GM19372 (cell line): ENCODE measurements at regions not wholly inside any gene's neighbourhood (a gene's known extent, or its start where the extent isn't known, plus 50 kb on each side); places are given as distances from the start of the nearest gene placed in this dataset.
"Not testable (repeated sequence)": the region's sequence is repeated elsewhere in the genome, so short reads cannot be mapped to it uniquely, and the experiment has no call there.

Experiments used
- ATAC-seq: cut with Tn5 transposase; IDR thresholded peaks from one replicate; pipeline ENCODE4 v1.9.1; 2021; ENCODE audit warnings: mild to moderate bottlenecking, low read depth, moderate library complexity; ENCODE audit not compliant: unreplicated experiment

GRCh38 chrX:43188296-43188695, 410.3 kb upstream of the PPP1R2C start:
- ATAC-seq: no peak

- no peak for ATAC-seq
These were observed 433.6 kb upstream of the PPP1R2C start for GRCh38 chrX:43211570-43211969.

GRCh38 chrX:43218198-43218597, 437.9 kb upstream of the MAOA start:
- ATAC-seq: no peak

GRCh38 chrX:43224496-43224895, 431.6 kb upstream of the MAOA start:
- no peak for ATAC-seq

GRCh38 chrX:43225626-43226328, 430.3 kb upstream of the MAOA start:
- ATAC-seq: no peak

GRCh38 chrX:43238461-43238945, 417.6 kb upstream of the MAOA start:
- no peak for ATAC-seq

- no peak for ATAC-seq
These were observed 416.7 kb upstream of the MAOA start for GRCh38 chrX:43239356-43239755.

- no peak for ATAC-seq
These were observed 400.5 kb upstream of the MAOA start for GRCh38 chrX:43255596-43255995.

GRCh38 chrX:43266487-43266886, 389.6 kb upstream of the MAOA start:
- ATAC-seq: no peak

- no peak for ATAC-seq
These were observed 388.4 kb upstream of the MAOA start for GRCh38 chrX:43267652-43268051.

GRCh38 chrX:43269201-43269600, 386.9 kb upstream of the MAOA start:
- no peak for ATAC-seq

GRCh38 chrX:43277879-43278278, 378.2 kb upstream of the MAOA start:
- no peak for ATAC-seq

- no peak for ATAC-seq
These were observed 377.7 kb upstream of the MAOA start for GRCh38 chrX:43278440-43278839.

- ATAC-seq: no peak
These were observed 376.7 kb upstream of the MAOA start for GRCh38 chrX:43279341-43279808.

- no peak for ATAC-seq
These were observed 372.9 kb upstream of the MAOA start for GRCh38 chrX:43283187-43283586.

GRCh38 chrX:43311625-43312024, 344.5 kb upstream of the MAOA start:
- ATAC-seq: not testable (repeated sequence)

- no peak for ATAC-seq
These were observed 343.1 kb upstream of the MAOA start for GRCh38 chrX:43313035-43313434.

- no peak for ATAC-seq
These were observed 341.6 kb upstream of the MAOA start for GRCh38 chrX:43314525-43314924.

GRCh38 chrX:43315622-43316021, 340.5 kb upstream of the MAOA start:
- no peak for ATAC-seq

GRCh38 chrX:43316146-43316545, 340.0 kb upstream of the MAOA start:
- ATAC-seq: no peak

GRCh38 chrX:43317378-43317777, 338.7 kb upstream of the MAOA start:
- no peak for ATAC-seq

GRCh38 chrX:43328358-43328946, 327.6 kb upstream of the MAOA start:
- ATAC-seq: no peak
